WTC11 (cell line): ENCODE measurements at regions not wholly inside any gene's neighbourhood (a gene's known extent, or its start where the extent isn't known, plus 50 kb on each side); places are given as distances from the start of the nearest gene placed in this dataset.

Experiments used
- ATAC-seq: fragments of 200-7000 bp; cut with Tn5 transposase; 2 replicates; pipeline ENCODE4 v1.10.0; 2021; ENCODE audit warnings: mild to moderate bottlenecking, moderate library complexity
- CTCF ChIA-PET: fragments of 300-600 bp; sonication (Branson Sonifier 250); formaldehyde crosslinking; loops from one replicate; lab custom pipeline; 2021; ENCODE audit warnings: antibody characterized with exemption; lab: Charles Lee
- POLR2A ChIA-PET: fragments of 350-600 bp; sonication (Branson Sonifier 250); formaldehyde crosslinking; loops from one replicate; lab custom pipeline; 2021; ENCODE audit warnings: antibody characterized with exemption; lab: Charles Lee
- DNase-seq: peaks from one replicate; pipeline ENCODE4 v3.0.0; 2021; ENCODE audit warnings: low spot score
- H3K27ac Mint-ChIP-seq: 2 replicates; pipeline ENCODE4 v1.8.0; 2021; ENCODE audit warnings: mixed read lengths
- H3K27me3 Mint-ChIP-seq: 2 replicates; pipeline ENCODE4 v1.8.0; 2021; ENCODE audit warnings: low read depth, mild to moderate bottlenecking, moderate library complexity, mixed read lengths
- H3K36me3 Mint-ChIP-seq: 2 replicates; pipeline ENCODE4 v1.8.0; 2021; ENCODE audit warnings: mixed read lengths
- H3K4me1 Mint-ChIP-seq: 2 replicates; pipeline ENCODE4 v1.8.0; 2022; ENCODE audit warnings: mixed read lengths
- H3K4me3 Mint-ChIP-seq: 2 replicates; pipeline ENCODE4 v1.8.0; 2021; ENCODE audit warnings: mild to moderate bottlenecking, moderate library complexity, mixed read lengths
- H3K9me3 Mint-ChIP-seq: 2 replicates; pipeline ENCODE4 v1.8.0; 2021; ENCODE audit warnings: mixed read lengths
- ATF1 ChIP-seq: sonication (generic); formaldehyde crosslinking; IDR thresholded peaks from 2 replicates; pipeline ENCODE4 v1.8.1; 2023; ENCODE audit warnings: mild to moderate bottlenecking, moderate library complexity, missing genetic modification reagents
- CBFB ChIP-seq: sonication (generic); formaldehyde crosslinking; IDR thresholded peaks from 2 replicates; pipeline ENCODE4 v1.8.1; 2022; ENCODE audit warnings: mild to moderate bottlenecking, low read depth, missing genetic modification reagents
- CDX4 ChIP-seq: fragments of 250-450 bp; sonication (Bioruptor Pico); IDR thresholded peaks from 2 replicates; pipeline ENCODE4 v1.9.0; 2021; ENCODE audit warnings: moderate library complexity, mild to moderate bottlenecking, inconsistent platforms, borderline replicate concordance
- CREB1 ChIP-seq: sonication (generic); formaldehyde crosslinking; IDR thresholded peaks from 2 replicates; pipeline ENCODE4 v1.8.0; 2023; ENCODE audit warnings: mild to moderate bottlenecking, missing genetic modification reagents
- ELF4 ChIP-seq: sonication (generic); formaldehyde crosslinking; IDR thresholded peaks from 2 replicates; pipeline ENCODE4 v1.8.1; 2022; ENCODE audit warnings: low read depth, mild to moderate bottlenecking, moderate library complexity, missing genetic modification reagents
- EMX1 ChIP-seq: fragments of 250-450 bp; sonication (Bioruptor Pico); IDR thresholded peaks from 2 replicates; pipeline ENCODE4 v1.8.0; 2021; ENCODE audit warnings: mild to moderate bottlenecking
- ERG ChIP-seq: fragments of 250-450 bp; sonication (Bioruptor Pico); IDR thresholded peaks from 2 replicates; pipeline ENCODE4 v1.8.0; 2021; ENCODE audit warnings: mild to moderate bottlenecking
- ETV6 ChIP-seq: sonication (generic); formaldehyde crosslinking; IDR thresholded peaks from 2 replicates; pipeline ENCODE4 v1.8.1; 2022; ENCODE audit warnings: mild to moderate bottlenecking, missing genetic modification reagents
- FOXK1 ChIP-seq: sonication (generic); formaldehyde crosslinking; IDR thresholded peaks from 2 replicates; pipeline ENCODE4 v1.8.0; 2022; ENCODE audit warnings: mild to moderate bottlenecking, moderate library complexity, missing genetic modification reagents
- GTF2I ChIP-seq: fragments of 250-450 bp; sonication (Bioruptor Pico); conservative IDR thresholded peaks from 2 replicates; pipeline ENCODE4 v1.4.0; 2021; ENCODE audit warnings: mild to moderate bottlenecking
- OVOL2 ChIP-seq: fragments of 250-450 bp; sonication (Bioruptor Pico); IDR thresholded peaks from 2 replicates; pipeline ENCODE4 v1.9.0; 2021; ENCODE audit warnings: mild to moderate bottlenecking, borderline replicate concordance
- SMAD4 ChIP-seq: sonication (generic); formaldehyde crosslinking; IDR thresholded peaks from 2 replicates; pipeline ENCODE4 v1.8.0; 2022; ENCODE audit warnings: mild to moderate bottlenecking, missing genetic modification reagents
- TEAD4 ChIP-seq: sonication (generic); formaldehyde crosslinking; IDR thresholded peaks from 2 replicates; pipeline ENCODE4 v1.8.0; 2022; ENCODE audit warnings: mild to moderate bottlenecking, missing genetic modification reagents
- TP53 ChIP-seq: sonication (generic); formaldehyde crosslinking; IDR thresholded peaks from 2 replicates; pipeline ENCODE4 v1.8.1; 2023; ENCODE audit warnings: mild to moderate bottlenecking, missing genetic modification reagents
- USF2 ChIP-seq: sonication (generic); formaldehyde crosslinking; IDR thresholded peaks from 2 replicates; pipeline ENCODE4 v1.8.1; 2023; ENCODE audit warnings: mild to moderate bottlenecking, missing genetic modification reagents, moderate library complexity
- ZBTB21 ChIP-seq: sonication (generic); formaldehyde crosslinking; IDR thresholded peaks from 2 replicates; pipeline ENCODE4 v1.8.1; 2023; ENCODE audit warnings: mild to moderate bottlenecking, missing genetic modification reagents, borderline replicate concordance
- ZNF138 ChIP-seq: sonication (generic); formaldehyde crosslinking; conservative IDR thresholded peaks from 2 replicates; pipeline ENCODE4 v1.8.1; 2022; ENCODE audit warnings: mild to moderate bottlenecking, moderate library complexity, missing genetic modification reagents
- ZNF512 ChIP-seq: sonication (generic); formaldehyde crosslinking; IDR thresholded peaks from 2 replicates; pipeline ENCODE4 v1.8.1; 2022; ENCODE audit warnings: missing genetic modification reagents, borderline replicate concordance
- TF ChIP-seq, protein P1 (sequence below): sonication (generic); formaldehyde crosslinking; IDR thresholded peaks from 2 replicates; pipeline ENCODE4 v1.8.1; 2022; ENCODE audit warnings: low read depth, missing genetic modification reagents, borderline replicate concordance
- TF ChIP-seq, protein P2 (sequence below): sonication (generic); formaldehyde crosslinking; IDR thresholded peaks from 2 replicates; pipeline ENCODE4 v1.8.0; 2022; ENCODE audit warnings: mild to moderate bottlenecking, missing genetic modification reagents
- TF ChIP-seq, protein P3 (sequence below): sonication (generic); formaldehyde crosslinking; IDR thresholded peaks from 2 replicates; pipeline ENCODE4 v1.8.1; 2023; ENCODE audit warnings: mild to moderate bottlenecking, moderate library complexity, missing genetic modification reagents
- TF ChIP-seq, protein P4 (sequence below): sonication (generic); formaldehyde crosslinking; IDR thresholded peaks from 2 replicates; pipeline ENCODE4 v1.8.1; 2023; ENCODE audit warnings: mild to moderate bottlenecking, missing genetic modification reagents

DNA sequence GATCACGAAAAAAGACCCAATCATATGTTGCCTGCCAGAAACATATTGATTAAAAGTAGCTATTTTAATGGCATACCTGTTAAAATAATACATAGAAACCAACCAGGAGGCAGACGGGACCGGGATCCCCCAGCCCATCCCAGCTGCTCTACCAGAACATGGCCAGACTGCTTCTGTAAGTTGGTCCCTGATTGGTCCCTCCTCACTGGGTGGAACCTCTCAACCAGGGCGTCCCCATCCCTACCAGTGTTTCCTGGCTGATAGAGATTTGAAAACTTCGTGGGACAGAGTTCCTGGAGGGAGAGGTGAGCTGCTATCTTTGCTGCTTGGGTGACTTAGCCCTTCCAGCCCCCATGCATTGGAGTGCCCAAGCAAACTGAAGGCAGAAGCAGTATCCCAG lies 256.2 kb downstream of the TRAM1L1 start:
- CTCF ChIA-PET = no interaction called here
- ATAC-seq = peak; percentile 98
- Mint-ChIP-seq H3K36me3 (no peaks in the 10 kb centered on the region), H3K27ac (no peak overlapping the region), H3K9me3 (peaks cover 5% of the 10 kb centered on the region), H3K4me3 (no peak overlapping the region), H3K4me1 (no peaks in the 10 kb centered on the region), H3K27me3 (no peaks in the 10 kb centered on the region)
- POLR2A ChIA-PET = interaction anchor here (0.6 kb wide), 1 partner anchor 143 kb away, joined by 3 read pairs; no protein-coding TSS in a partner anchor
- DNase-seq = peak; percentile 18
- no peak for TF ChIP-seq ELF4
- no peak for TF ChIP-seq ZBTB21 (CRISPR knock-in tag)
- no peak for TF ChIP-seq CREB1
- no peak for TF ChIP-seq ZNF512 (CRISPR knock-in tag)
- TF ChIP-seq SMAD4 (CRISPR knock-in tag) = no peak
- TF ChIP-seq, protein P1, sequence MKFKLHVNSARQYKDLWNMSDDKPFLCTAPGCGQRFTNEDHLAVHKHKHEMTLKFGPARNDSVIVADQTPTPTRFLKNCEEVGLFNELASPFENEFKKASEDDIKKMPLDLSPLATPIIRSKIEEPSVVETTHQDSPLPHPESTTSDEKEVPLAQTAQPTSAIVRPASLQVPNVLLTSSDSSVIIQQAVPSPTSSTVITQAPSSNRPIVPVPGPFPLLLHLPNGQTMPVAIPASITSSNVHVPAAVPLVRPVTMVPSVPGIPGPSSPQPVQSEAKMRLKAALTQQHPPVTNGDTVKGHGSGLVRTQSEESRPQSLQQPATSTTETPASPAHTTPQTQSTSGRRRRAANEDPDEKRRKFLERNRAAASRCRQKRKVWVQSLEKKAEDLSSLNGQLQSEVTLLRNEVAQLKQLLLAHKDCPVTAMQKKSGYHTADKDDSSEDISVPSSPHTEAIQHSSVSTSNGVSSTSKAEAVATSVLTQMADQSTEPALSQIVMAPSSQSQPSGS = no peak
- TF ChIP-seq GTF2I (CRISPR knock-in tag) = no peak
- TF ChIP-seq CBFB (CRISPR knock-in tag) = no peak
- TF ChIP-seq EMX1 = no peak
- TF ChIP-seq TP53 (CRISPR knock-in tag) = no peak
- TF ChIP-seq ERG (CRISPR knock-in tag) = no peak
- TF ChIP-seq, protein P2, sequence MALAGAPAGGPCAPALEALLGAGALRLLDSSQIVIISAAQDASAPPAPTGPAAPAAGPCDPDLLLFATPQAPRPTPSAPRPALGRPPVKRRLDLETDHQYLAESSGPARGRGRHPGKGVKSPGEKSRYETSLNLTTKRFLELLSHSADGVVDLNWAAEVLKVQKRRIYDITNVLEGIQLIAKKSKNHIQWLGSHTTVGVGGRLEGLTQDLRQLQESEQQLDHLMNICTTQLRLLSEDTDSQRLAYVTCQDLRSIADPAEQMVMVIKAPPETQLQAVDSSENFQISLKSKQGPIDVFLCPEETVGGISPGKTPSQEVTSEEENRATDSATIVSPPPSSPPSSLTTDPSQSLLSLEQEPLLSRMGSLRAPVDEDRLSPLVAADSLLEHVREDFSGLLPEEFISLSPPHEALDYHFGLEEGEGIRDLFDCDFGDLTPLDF (CRISPR knock-in tag) = no peak
- no peak for TF ChIP-seq ZNF138 (CRISPR knock-in tag)
- no peak for TF ChIP-seq TEAD4 (CRISPR knock-in tag)
- TF ChIP-seq OVOL2 (CRISPR knock-in tag) = no peak
- no peak for TF ChIP-seq CDX4 (CRISPR knock-in tag)

GRCh38 chr4:116824172-116824571 lies 261.2 kb downstream of the TRAM1L1 start:
- POLR2A ChIA-PET = no interaction called here
- no peak overlapping the region for H3K4me3 Mint-ChIP-seq

More at GRCh38 chr4:116824172-116824571, 261.2 kb downstream of the TRAM1L1 start:
- no peaks in the 10 kb centered on the region for H3K27me3 Mint-ChIP-seq
- ATAC-seq = no peak
- CTCF ChIA-PET = no interaction called here
- H3K27ac Mint-ChIP-seq = no peak overlapping the region
- no peaks in the 10 kb centered on the region for H3K4me1 Mint-ChIP-seq
- no peak for DNase-seq
- H3K36me3 Mint-ChIP-seq = no peaks in the 10 kb centered on the region
- TF ChIP-seq, protein P3, sequence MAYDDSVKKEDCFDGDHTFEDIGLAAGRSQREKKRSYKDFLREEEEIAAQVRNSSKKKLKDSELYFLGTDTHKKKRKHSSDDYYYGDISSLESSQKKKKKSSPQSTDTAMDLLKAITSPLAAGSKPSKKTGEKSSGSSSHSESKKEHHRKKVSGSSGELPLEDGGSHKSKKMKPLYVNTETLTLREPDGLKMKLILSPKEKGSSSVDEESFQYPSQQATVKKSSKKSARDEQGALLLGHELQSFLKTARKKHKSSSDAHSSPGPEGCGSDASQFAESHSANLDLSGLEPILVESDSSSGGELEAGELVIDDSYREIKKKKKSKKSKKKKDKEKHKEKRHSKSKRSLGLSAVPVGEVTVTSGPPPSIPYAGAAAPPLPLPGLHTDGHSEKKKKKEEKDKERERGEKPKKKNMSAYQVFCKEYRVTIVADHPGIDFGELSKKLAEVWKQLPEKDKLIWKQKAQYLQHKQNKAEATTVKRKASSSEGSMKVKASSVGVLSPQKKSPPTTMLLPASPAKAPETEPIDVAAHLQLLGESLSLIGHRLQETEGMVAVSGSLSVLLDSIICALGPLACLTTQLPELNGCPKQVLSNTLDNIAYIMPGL (CRISPR knock-in tag) = no peak
- TF ChIP-seq CBFB (CRISPR knock-in tag) = no peak
- no peak for TF ChIP-seq USF2
- no peak for TF ChIP-seq TP53 (CRISPR knock-in tag)
- TF ChIP-seq ETV6 (CRISPR knock-in tag) = no peak
- TF ChIP-seq, protein P4, sequence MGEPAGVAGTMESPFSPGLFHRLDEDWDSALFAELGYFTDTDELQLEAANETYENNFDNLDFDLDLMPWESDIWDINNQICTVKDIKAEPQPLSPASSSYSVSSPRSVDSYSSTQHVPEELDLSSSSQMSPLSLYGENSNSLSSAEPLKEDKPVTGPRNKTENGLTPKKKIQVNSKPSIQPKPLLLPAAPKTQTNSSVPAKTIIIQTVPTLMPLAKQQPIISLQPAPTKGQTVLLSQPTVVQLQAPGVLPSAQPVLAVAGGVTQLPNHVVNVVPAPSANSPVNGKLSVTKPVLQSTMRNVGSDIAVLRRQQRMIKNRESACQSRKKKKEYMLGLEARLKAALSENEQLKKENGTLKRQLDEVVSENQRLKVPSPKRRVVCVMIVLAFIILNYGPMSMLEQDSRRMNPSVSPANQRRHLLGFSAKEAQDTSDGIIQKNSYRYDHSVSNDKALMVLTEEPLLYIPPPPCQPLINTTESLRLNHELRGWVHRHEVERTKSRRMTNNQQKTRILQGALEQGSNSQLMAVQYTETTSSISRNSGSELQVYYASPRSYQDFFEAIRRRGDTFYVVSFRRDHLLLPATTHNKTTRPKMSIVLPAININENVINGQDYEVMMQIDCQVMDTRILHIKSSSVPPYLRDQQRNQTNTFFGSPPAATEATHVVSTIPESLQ (CRISPR knock-in tag) = no peak
- TF ChIP-seq ATF1 = no peak
- TF ChIP-seq GTF2I (CRISPR knock-in tag) = no peak
- TF ChIP-seq FOXK1 = no peak
- peaks cover 8% of the 10 kb centered on the region for H3K9me3 Mint-ChIP-seq
